GM18502 (cell line): ENCODE measurements at regions not wholly inside any gene's neighbourhood (a gene's known extent, or its start where the extent isn't known, plus 50 kb on each side); places are given as distances from the start of the nearest gene placed in this dataset.
A peak's percentile ranks its signal among the peaks of the same experiment; 100 is the strongest.

Experiments
- ATAC-seq: cut with Tn5 transposase; IDR thresholded peaks from one replicate; pipeline ENCODE4 v1.9.1; 2021; ENCODE audit warnings: mild to moderate bottlenecking; ENCODE audit not compliant: unreplicated experiment, poor library complexity

GRCh38 chr3:117558681-117559080 lies 849.1 kb downstream of the TUSC7 start:
- no peak for ATAC-seq

GRCh38 chr3:117562000-117562399 lies 852.4 kb downstream of the TUSC7 start:
- no peak for ATAC-seq

GRCh38 chr3:117563063-117563462 lies 853.5 kb downstream of the TUSC7 start:
- ATAC-seq = no peak

- ATAC-seq = no peak
Measured at GRCh38 chr3:117565777-117566176, 856.2 kb downstream of the TUSC7 start.

DNA sequence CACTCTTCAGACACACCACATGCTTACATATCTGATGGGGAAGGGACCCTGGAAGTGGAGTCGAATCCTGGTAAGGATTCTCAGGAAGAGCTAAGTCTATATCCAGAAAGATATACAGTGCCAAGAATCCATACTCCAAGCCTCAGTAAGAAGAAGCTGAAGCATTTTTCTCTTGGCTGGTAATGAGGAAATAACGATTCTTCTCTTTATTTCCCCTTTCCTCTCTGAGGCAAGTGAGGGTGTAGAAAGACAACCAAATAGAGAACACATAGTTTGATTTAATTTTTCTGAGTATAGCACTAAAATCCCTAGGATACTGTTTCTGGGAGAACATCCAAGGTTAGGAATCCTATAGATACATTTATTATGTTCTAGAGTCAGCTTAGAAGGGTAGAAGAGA lies 857.3 kb downstream of the TUSC7 start:
- no peak for ATAC-seq

- ATAC-seq = no peak
Measured at GRCh38 chr3:117567382-117567781, 857.8 kb downstream of the TUSC7 start.

DNA sequence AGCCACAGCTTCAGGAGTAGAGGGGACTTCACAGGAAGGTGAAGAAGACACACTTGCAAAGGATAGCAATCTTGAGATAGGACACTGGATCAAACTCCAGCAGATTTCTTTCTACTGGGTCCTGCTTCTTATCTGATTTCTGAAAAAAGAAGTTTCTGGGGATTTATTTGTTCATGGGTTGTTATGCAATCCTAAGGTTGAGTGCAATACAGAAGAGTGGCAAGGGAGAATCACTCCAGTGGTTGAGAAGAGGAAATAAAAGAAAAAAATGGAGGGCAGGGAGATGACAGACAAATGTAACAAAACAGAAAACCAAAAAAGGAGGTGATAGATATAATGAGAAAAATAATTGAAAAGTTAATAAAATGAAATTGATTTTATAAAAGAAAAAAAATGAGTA lies 858.3 kb downstream of the TUSC7 start:
- no peak for ATAC-seq

GRCh38 chr3:117572786-117573185 lies 863.2 kb downstream of the TUSC7 start:
- ATAC-seq = no peak

GRCh38 chr3:117580806-117581205 lies 871.2 kb downstream of the TUSC7 start:
- no peak for ATAC-seq

GRCh38 chr3:117586161-117586560 lies 876.6 kb downstream of the TUSC7 start:
- ATAC-seq = no peak

DNA sequence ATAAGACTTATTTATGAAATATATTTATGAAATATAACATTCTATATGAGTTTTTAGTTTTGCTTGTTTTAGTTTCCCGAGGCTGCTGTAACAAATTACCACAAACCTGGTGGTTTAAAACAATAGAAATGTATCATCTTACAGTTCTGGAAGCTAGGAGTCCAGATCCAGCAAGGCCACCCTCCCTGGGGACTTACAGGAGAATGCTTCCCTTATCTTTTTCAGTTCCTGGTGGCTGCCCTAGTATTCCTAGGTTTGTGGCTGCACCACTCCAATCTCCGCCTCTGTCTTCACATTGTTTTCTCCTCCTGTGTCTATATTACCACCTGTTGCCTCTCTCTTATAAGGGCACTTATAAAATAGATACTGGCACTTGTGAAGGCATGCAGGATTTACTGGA lies 877.8 kb downstream of the TUSC7 start:
- no peak for ATAC-seq

DNA sequence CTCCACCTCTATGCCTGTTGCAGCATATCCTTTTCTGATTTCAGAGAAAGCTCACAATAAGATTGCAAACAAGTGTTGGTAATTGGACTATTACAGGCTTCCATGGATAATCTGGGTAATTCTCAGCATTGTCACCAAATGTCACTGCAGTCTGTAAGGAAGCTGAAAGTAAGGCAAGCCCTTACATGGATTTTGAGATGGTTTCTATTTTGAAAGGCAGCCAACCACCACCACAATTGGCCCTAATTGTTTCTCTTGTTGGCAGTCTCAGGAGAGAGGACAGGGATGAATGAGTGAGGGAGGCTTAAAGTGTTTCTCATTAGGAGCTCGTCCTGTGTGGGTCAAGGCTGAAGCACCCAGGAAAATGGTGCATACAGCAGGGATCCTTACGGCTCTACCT lies 879.9 kb downstream of the TUSC7 start:
- ATAC-seq = no peak

- no peak for ATAC-seq
Measured at GRCh38 chr3:117595615-117596014, 886.0 kb downstream of the TUSC7 start.

- no peak for ATAC-seq
Measured at GRCh38 chr3:117596503-117596902, 886.9 kb downstream of the TUSC7 start.

DNA sequence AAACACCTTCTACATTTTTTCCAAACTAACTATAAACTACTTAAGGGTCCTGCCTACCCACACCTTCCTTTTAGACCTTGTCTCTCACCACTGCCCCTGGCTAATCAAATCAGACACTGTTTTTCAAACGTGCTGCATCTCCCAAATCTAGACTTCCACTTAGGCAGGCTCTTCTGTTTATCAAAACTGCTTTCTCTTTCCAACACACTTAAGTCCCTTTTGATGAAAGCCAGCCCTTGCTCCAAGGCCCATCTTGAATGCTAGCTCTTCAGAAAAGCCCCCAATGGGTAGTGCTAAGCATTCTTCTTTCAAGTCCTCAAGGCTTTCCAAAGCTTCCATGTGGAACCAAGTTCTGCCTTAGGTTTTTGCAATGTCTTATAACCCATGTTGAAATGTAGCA lies 888.3 kb downstream of the TUSC7 start:
- no peak for ATAC-seq

DNA sequence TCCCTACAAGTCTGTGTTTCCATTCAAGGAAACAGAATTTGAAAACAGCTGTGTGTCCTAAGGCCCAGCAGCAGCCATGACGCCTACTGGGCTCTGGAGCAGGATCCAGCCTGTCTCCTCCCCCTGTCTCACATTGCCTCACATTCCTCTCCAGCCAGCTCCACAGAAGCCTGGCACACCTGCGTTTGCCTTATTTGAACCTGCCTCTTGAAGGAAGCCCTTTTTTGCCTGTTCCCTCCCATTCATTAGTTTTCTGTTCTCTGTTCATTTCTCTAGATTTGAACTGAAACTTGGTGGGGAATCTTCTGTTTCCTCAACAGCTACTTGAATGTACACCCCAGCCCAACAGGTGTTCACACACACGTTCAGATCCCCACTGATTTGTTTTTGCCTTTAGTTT lies 890.5 kb downstream of the TUSC7 start:
- peak; percentile 73 for ATAC-seq

DNA sequence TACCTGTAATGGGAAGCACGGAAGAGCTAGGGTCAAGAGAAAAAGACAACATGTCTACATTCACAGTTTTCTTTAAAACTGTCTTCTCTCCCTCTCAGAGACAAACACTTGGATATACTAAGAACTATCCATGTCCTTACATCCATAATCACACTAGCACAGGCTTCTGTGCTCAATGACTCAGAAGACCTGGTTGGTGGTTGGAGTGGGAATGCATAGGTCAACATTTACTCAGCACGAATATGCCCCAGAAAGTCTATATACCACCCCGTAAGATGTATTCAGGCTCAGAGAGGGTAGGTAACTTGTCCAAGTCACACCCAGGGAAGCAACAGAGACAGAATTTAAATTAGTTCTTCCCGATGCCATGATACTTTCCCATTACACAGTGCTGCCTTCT lies 891.1 kb downstream of the TUSC7 start:
- peak; percentile 6 for ATAC-seq

- ATAC-seq = no peak
Measured at GRCh38 chr3:117602058-117602644, 892.6 kb downstream of the TUSC7 start.

DNA sequence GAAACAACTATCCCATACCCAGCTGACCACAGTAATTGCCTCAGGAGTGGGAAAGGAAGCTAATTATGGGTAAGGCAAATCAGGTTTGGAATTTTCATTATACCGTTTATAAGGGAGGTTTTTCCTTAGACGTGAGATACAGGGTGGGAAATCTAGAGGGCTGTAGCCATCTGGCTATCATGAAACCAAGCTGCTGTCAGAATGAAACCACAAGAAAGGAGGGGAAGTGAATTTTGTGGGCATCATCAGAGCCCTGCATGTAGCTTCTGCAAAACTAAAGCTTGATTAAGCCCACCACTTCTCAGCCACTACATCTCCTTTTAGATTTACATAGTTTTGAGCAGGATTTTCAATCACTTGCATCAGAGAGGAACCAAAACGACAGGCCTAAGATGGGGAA lies 893.5 kb downstream of the TUSC7 start:
- ATAC-seq = peak; percentile 83

GRCh38 chr3:117606866-117607265 lies 897.3 kb downstream of the TUSC7 start:
- ATAC-seq = no peak

- no peak for ATAC-seq
Measured at GRCh38 chr3:117609330-117609729, 899.8 kb downstream of the TUSC7 start.

DNA sequence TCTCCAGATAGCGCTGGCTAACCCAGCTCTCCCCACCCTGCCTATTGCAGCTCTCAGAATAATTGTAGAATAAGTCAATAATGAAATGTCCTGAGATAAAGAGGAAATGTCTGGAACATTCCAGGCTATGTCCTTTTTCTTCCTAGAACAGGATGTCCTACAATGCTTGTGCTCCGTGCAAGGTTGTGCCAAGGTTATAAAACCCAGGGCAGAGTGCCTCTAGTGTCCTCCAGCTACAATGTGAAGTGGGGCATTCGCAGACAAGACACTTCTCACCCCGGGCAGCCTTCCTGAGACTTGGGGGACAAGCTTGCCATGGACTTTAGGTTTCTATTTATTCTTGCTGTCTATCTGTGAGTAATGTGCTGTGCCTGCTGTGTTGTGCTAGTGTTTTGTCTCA lies 900.6 kb downstream of the TUSC7 start:
- ATAC-seq = no peak

DNA sequence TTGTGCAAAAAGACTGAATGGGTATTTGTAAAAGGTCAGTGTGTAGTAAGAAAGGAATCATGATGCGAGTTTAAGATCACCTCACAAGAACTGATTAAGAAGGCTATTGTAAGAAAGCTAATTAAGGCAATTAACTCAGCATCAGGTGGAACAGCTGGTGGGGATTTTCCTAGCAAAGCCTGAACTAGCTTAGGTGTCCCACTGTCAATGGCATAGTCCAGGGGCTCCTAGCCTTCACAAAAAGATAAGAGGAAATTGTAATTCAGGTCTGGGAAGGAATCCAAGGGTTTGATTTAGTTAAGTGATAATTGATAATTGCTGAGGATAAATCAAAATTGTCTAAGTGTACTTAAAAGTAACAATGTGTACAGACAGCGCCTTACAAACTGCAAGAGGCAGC lies 901.6 kb downstream of the TUSC7 start:
- ATAC-seq = no peak
